Activated B cell treated with CpG ODN at 0.5 μM for 24 hours (primary cell): ENCODE measurements at regions not wholly inside any gene's neighbourhood (a gene's known extent, or its start where the extent isn't known, plus 50 kb on each side); places are given as distances from the start of the nearest gene placed in this dataset.
"Not testable (repeated sequence)": the region's sequence is repeated elsewhere in the genome, so short reads cannot be mapped to it uniquely, and the experiment has no call there.

Experiments
- ATAC-seq: fragments of 200-7000 bp; cut with Tn5 transposase; one replicate; pipeline ENCODE4 v1.10.0; 2021; ENCODE audit warnings: low read depth, mild to moderate bottlenecking, moderate library complexity
- CTCF ChIA-PET: fragments of 350-600 bp; sonication (Branson Sonifier 250); formaldehyde crosslinking; loops from one replicate; lab custom pipeline; 2021; ENCODE audit warnings: antibody characterized with exemption; lab: Charles Lee
- POLR2A ChIA-PET: fragments of 350-600 bp; sonication (Branson Sonifier 250); formaldehyde crosslinking; loops from one replicate; lab custom pipeline; 2021; ENCODE audit warnings: antibody characterized with exemption; lab: Charles Lee
- DNase-seq: peaks from one replicate; pipeline ENCODE4 v3.0.0; 2022
- H3K27ac Mint-ChIP-seq: one replicate; pipeline ENCODE4 v1.8.0; 2020; ENCODE audit warnings: mixed read lengths
- H3K27me3 Mint-ChIP-seq: one replicate; pipeline ENCODE4 v1.8.0; 2021; ENCODE audit warnings: mixed read lengths
- H3K36me3 Mint-ChIP-seq: one replicate; pipeline ENCODE4 v1.8.0; 2021; ENCODE audit warnings: low read depth, mixed read lengths
- H3K4me1 Mint-ChIP-seq: one replicate; pipeline ENCODE4 v1.8.0; 2021; ENCODE audit warnings: mixed read lengths
- H3K4me3 Mint-ChIP-seq: one replicate; pipeline ENCODE4 v1.8.0; 2020; ENCODE audit warnings: mild to moderate bottlenecking, mixed read lengths
- H3K9me3 Mint-ChIP-seq: one replicate; pipeline ENCODE4 v1.8.0; 2020; ENCODE audit warnings: mixed read lengths
- intact Hi-C: fragments of 100-400 bp; cut with micrococcal nuclease; formaldehyde crosslinking; loops from one replicate; pipeline ENCODE4 v1.15.1; 2024
- TF ChIP-seq, protein P1 (sequence below): fragments of 200-600 bp; IDR thresholded peaks from one replicate; pipeline ENCODE4 v1.8.0; 2022; ENCODE audit warnings: antibody characterized with exemption, mild to moderate bottlenecking

DNA sequence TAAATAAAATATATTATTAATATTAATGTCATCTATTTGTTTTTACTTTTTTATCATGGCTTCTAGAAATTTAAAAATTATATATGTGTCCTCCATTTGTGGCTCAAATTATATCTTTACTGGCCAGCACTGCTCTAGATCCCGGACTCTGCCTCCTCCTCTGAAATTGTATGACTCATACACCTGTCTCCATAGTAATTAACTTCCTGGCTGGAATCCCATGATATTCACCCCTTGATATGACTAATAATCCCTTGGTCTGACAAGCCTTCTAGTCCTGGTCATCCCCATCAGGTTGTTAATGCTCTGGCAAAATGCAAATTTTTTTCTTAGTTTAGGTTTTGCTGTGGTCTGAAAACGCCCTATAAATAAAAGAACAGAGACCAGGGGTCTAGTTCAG lies 116.2 kb downstream of the BMP4 start:
- intact Hi-C loops: no loop called here
- DNase-seq (no peak), ATAC-seq (no peak)
- Mint-ChIP-seq H3K4me1 (no peaks in the 10 kb centered on the region), H3K4me3 (no peak overlapping the region), H3K27ac (no peak overlapping the region), H3K9me3 (peaks cover 13% of the 10 kb centered on the region), H3K27me3 (no peaks in the 10 kb centered on the region), H3K36me3 (no peaks in the 10 kb centered on the region)
- POLR2A ChIA-PET: no interaction called here
- TF ChIP-seq, protein P1, sequence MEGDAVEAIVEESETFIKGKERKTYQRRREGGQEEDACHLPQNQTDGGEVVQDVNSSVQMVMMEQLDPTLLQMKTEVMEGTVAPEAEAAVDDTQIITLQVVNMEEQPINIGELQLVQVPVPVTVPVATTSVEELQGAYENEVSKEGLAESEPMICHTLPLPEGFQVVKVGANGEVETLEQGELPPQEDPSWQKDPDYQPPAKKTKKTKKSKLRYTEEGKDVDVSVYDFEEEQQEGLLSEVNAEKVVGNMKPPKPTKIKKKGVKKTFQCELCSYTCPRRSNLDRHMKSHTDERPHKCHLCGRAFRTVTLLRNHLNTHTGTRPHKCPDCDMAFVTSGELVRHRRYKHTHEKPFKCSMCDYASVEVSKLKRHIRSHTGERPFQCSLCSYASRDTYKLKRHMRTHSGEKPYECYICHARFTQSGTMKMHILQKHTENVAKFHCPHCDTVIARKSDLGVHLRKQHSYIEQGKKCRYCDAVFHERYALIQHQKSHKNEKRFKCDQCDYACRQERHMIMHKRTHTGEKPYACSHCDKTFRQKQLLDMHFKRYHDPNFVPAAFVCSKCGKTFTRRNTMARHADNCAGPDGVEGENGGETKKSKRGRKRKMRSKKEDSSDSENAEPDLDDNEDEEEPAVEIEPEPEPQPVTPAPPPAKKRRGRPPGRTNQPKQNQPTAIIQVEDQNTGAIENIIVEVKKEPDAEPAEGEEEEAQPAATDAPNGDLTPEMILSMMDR: no peak
- CTCF ChIA-PET: no interaction called here

DNA sequence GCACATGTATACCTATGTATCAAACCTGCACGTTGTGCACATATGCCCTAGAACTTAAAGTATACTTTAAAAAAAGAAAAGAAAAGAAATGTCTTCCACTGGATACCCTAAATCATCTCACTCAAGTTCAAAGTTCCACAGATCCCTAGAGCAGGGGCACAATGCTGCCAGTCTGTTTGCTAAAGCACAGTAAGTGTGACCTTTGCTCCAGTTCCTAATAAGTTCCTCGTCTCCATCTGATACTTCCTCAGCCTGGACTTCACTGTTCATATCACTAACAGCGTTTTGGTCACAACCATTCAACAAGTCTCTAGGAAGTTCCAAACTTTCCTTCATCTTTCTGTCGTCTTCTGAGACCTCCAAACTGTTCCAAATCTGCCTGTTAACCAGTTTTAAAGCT lies 118.3 kb downstream of the BMP4 start:
- Mint-ChIP-seq H3K4me1 (no peaks in the 10 kb centered on the region), H3K4me3 (no peak overlapping the region), H3K36me3 (no peaks in the 10 kb centered on the region), H3K9me3 (peaks cover 13% of the 10 kb centered on the region), H3K27me3 (no peaks in the 10 kb centered on the region), H3K27ac (no peak overlapping the region)
- ChIA-PET POLR2A (no interaction called here), CTCF (no interaction called here)
- DNase-seq: no peak
- ATAC-seq: no peak
- TF ChIP-seq, protein P1: no peak
- intact Hi-C loops: no loop called here

DNA sequence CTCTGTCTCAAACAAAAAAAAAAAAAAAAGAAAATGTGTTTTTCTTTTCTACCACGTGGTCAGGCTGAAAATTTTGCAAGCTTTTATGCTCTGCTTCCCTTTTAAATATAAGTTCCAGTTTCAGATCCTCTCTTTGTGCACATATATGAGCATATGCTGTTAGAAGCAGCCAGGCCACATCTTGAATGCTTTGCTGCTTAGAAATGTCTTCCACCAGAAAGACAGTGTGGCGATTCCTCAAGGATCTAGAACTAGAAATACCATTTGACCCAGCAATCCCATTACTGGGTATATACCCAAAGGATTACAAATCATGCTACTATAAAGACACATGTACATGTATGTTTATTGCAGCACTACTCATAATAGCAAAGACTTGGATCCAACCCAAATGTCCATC lies 119.0 kb downstream of the BMP4 start:
- POLR2A ChIA-PET, H3K27me3 Mint-ChIP-seq, ATAC-seq, H3K4me3 Mint-ChIP-seq, H3K27ac Mint-ChIP-seq, DNase-seq, H3K36me3 Mint-ChIP-seq, intact Hi-C loops, CTCF ChIA-PET, H3K4me1 Mint-ChIP-seq: not testable (repeated sequence)
- H3K9me3 Mint-ChIP-seq: peaks cover 13% of the 10 kb centered on the region

DNA sequence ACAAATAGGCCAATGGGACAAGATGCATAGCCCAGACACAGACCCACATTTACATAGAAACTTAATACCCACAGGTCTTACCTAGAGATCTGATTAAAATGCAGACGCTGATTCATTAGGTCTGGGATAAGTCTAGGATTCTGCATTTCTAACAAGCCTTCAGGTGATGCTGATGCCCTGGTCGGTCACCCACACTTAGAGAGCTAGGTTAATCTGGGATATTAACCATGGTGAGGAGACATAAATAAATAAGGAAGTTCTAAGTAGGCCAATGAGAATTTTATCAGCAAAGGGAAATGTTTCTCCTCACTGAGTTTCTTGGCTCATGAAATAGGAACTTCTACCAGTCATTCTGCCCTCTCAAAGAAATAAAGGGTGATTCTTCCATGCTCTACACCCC lies 120.1 kb downstream of the BMP4 start:
- intact Hi-C loops: no loop called here
- Mint-ChIP-seq H3K36me3 (no peaks in the 10 kb centered on the region), H3K4me3 (no peak overlapping the region), H3K9me3 (peaks cover 13% of the 10 kb centered on the region), H3K27me3 (no peaks in the 10 kb centered on the region), H3K4me1 (no peaks in the 10 kb centered on the region), H3K27ac (no peak overlapping the region)
- TF ChIP-seq, protein P1: no peak
- no peak for DNase-seq
- CTCF ChIA-PET: no interaction called here
- ATAC-seq: no peak
- POLR2A ChIA-PET: no interaction called here

DNA sequence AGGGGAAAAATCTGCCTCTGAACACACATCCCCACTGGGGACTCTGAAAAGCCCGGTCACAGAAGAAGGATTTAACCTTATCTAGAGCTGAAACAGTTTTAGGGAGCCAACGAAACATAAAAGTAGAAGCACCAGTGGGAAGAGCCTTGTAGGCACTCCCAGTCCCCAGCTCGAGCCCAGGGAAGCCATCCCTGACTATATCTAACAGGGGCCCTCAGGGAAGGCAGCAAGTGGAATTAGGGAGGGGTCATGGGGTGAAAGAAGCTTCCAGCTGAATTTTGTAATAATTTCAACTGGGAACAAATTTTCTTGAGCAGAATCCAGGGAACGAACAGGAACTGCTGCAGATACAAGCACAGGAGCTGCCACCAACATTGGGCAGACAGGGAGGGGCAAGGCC lies 127.8 kb downstream of the BMP4 start:
- TF ChIP-seq, protein P1: no peak
- POLR2A ChIA-PET: no interaction called here
- DNase-seq: no peak
- ATAC-seq: no peak
- Mint-ChIP-seq H3K27ac (no peak overlapping the region), H3K4me3 (no peak overlapping the region), H3K27me3 (no peaks in the 10 kb centered on the region), H3K4me1 (no peaks in the 10 kb centered on the region), H3K36me3 (no peaks in the 10 kb centered on the region), H3K9me3 (peaks cover 6% of the 10 kb centered on the region)
- CTCF ChIA-PET: no interaction called here
- intact Hi-C loops: no loop called here

DNA sequence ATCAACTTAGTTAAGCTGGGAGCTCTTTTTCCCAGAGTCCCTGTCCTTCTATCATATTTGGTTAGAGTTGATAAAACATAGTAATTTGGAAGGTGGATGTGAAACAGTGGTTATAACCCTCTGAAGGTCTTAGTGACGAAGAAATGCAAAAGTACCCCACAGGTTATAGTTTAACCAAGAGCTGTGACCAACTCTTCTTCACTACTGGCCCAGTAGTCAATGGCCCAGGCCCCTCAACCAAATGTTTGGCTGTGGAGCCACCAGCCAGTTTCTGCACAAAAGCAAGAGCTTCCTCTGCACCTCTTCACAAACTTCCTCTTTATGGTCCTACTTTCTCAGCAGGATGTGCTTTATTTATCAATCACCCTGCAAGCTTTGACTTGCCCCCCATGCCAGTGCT lies 132.6 kb downstream of the BMP4 start:
- Mint-ChIP-seq H3K4me3 (no peak overlapping the region), H3K9me3 (no peaks in the 10 kb centered on the region), H3K36me3 (no peaks in the 10 kb centered on the region), H3K27ac (no peak overlapping the region), H3K27me3 (no peaks in the 10 kb centered on the region), H3K4me1 (no peaks in the 10 kb centered on the region)
- intact Hi-C loops: no loop called here
- TF ChIP-seq, protein P1: no peak
- ChIA-PET CTCF (interaction anchor here (0.6 kb wide), 1 partner anchor 353 kb away, joined by 3 read pairs; no protein-coding TSS in a partner anchor), POLR2A (no interaction called here)
- DNase-seq: no peak
- ATAC-seq: no peak
